ENCODE measurements at regions not wholly inside any gene's neighbourhood (a gene's known extent, or its start where the extent isn't known, plus 50 kb on each side); places are given as distances from the start of the nearest gene placed in this dataset.
A peak's percentile ranks its signal among the peaks of the same experiment; 100 is the strongest.

DNA sequence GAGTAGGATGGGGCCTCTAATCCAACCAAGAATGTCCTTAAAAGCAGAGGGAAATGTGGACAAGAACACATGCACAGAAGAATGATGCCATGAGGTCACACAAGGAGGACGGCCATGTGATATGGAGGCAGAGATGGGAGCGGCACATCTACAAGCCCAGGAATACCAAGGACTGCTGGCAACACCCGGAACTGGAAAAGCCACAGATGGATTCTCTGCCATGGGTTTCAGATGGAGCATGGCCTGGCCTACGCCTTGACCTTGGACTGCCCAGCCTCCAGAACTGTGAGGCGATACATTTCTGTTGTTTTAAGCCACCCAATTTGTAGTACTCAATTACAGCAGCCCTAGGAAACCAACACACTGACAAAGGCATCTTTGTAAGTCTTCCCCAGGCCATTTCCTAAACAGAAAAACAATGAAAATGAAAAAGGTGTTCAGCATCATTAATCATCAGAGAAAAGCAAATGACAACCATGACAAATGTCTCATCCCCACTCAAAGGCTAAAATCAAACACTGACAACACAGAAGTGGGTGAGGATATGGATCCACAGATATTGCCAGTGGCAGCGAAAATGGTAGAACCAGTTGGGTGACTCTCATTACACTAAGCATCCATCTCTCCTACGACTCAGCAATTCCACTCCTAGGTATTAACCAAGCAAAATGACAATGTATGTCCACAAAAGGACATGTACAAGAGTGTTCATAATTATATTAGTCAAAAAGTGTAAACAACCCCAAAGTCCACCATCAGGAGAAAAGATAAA is 76.9 kb upstream of the CNEP1R1 start:
- FAIRE-seq (no peak), ATAC-seq (no peak), DNase-seq (ENCODE audit: low spot score) (no peak)
- intact Hi-C loops (cut with micrococcal nuclease; ENCODE audit: unreplicated experiment): no loop called here
- H3K36me3 ChIP-seq (replicated peaks in 1 of 2; ENCODE audit: control insufficient read depth in 1 of 2, insufficient read depth in 2 of 2, low read length in 2 of 2): no peaks in the 10 kb centered on the region
- BruUV-seq (replicated peaks): no TSS peak
- TF ChIP-seq, protein P1, sequence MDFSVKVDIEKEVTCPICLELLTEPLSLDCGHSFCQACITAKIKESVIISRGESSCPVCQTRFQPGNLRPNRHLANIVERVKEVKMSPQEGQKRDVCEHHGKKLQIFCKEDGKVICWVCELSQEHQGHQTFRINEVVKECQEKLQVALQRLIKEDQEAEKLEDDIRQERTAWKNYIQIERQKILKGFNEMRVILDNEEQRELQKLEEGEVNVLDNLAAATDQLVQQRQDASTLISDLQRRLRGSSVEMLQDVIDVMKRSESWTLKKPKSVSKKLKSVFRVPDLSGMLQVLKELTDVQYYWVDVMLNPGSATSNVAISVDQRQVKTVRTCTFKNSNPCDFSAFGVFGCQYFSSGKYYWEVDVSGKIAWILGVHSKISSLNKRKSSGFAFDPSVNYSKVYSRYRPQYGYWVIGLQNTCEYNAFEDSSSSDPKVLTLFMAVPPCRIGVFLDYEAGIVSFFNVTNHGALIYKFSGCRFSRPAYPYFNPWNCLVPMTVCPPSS (IDR thresholded peaks at IDR 0.05): no peak
- no peak for TF ChIP-seq ZNF724P (CRISPR knock-in tag; IDR thresholded peaks at IDR 0.05; ENCODE audit: borderline replicate concordance)
- TF ChIP-seq, protein P2, sequence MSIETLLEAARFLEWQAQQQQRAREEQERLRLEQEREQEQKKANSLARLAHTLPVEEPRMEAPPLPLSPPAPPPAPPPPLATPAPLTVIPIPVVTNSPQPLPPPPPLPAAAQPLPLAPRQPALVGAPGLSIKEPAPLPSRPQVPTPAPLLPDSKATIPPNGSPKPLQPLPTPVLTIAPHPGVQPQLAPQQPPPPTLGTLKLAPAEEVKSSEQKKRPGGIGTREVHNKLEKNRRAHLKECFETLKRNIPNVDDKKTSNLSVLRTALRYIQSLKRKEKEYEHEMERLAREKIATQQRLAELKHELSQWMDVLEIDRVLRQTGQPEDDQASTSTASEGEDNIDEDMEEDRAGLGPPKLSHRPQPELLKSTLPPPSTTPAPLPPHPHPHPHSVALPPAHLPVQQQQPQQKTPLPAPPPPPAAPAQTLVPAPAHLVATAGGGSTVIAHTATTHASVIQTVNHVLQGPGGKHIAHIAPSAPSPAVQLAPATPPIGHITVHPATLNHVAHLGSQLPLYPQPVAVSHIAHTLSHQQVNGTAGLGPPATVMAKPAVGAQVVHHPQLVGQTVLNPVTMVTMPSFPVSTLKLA (IDR thresholded peaks at IDR 0.05): peak; percentile 57
- 52% methylated on average over 7 of the region's 7 CpGs for WGBS (ENCODE audit: low lambda C conversion rate)
- H3K79me2 ChIP-seq (ENCODE audit: insufficient read depth, low read length): no peaks in the 10 kb centered on the region
- no peak overlapping the region for H2AFZ ChIP-seq (ENCODE audit: low read length)
- POLR2A ChIA-PET: no interaction called here
- no peak overlapping the region for H3K9ac ChIP-seq (ENCODE audit: insufficient read depth, low read depth, low read length)
- no peaks in the 10 kb centered on the region for H3K4me1 ChIP-seq (ENCODE audit: insufficient read depth, low read length)
- in situ Hi-C loops (cut with HindIII; ENCODE audit: extremely low pct_ligation_motif_present, low pct_unique_long_range_greater_than_20kb): no loop called here
- H3K27me3 ChIP-seq (ENCODE audit: control insufficient read depth in 1 of 2, insufficient read depth in 2 of 2, low read length in 2 of 2): peaks cover 0 to 8% of the 10 kb centered on the region in 2 experiments; a peak in 2 of 5 replicates
- CTCF ChIA-PET (ENCODE audit: low intra/inter-chr PET ratio, low total read pairs): no interaction called here
- H3K9me3 ChIP-seq (ENCODE audit: low read length): no peaks in the 10 kb centered on the region
- no peaks in the 10 kb centered on the region for H4K20me1 ChIP-seq (ENCODE audit: insufficient read depth, low read length)
- H3K4me2 ChIP-seq (ENCODE audit: low read depth, low read length): no peak overlapping the region
- no peak overlapping the region for H3K4me3 ChIP-seq (replicated peaks in 1 of 3; ENCODE audit: insufficient read depth in 1 of 3, low read depth in 2 of 3, low read length in 3 of 3)
- H3K27ac ChIP-seq (ENCODE audit: extremely low read length, insufficient read depth, low read length): no peak overlapping the region

DNA sequence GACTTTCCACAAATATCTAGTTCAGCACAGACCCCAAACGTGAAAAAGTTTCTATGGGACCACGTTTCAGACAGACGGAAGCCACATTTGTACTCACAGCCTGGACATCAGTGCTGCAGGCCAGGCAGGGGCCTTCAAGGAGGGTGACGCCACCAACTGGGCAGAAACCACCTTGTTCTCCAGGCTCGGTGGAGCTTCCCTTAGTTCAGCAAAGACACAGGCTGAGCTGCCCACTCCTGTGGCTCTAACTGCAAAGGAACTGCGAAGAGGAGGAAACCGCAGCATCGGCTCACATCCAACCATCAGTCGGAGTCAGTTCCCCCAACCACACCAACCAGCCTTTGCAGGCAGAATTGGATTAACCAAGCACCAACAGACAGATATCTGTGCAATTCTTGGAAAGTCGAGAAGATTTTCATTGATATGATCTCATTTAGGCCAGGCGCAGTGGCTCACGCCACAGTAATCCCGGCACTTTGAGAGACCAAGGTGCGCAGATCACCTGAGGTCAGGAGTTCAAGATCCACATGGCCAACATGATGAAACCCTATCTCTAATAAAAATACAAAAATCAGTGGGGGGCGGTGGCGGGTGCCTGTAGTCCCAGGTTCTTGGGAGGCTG is 73.3 kb upstream of the CNEP1R1 start:
- ATAC-seq (no peak), FAIRE-seq (no peak), DNase-seq (ENCODE audit: low spot score) (no peak)
- no peaks in the 10 kb centered on the region; the same call in 1 of the 2 replicates for H3K4me1 ChIP-seq (ENCODE audit: insufficient read depth, low read length)
- no peak overlapping the region for H2AFZ ChIP-seq (ENCODE audit: low read length)
- intact Hi-C loops (cut with micrococcal nuclease; ENCODE audit: unreplicated experiment): no loop called here
- H4K20me1 ChIP-seq (ENCODE audit: insufficient read depth, low read length): no peaks in the 10 kb centered on the region
- no peaks in the 10 kb centered on the region for H3K36me3 ChIP-seq (replicated peaks in 1 of 2; ENCODE audit: control insufficient read depth in 1 of 2, insufficient read depth in 2 of 2, low read length in 2 of 2)
- H3K27ac ChIP-seq (ENCODE audit: extremely low read length, insufficient read depth, low read length): no peak overlapping the region
- in situ Hi-C loops (cut with HindIII; ENCODE audit: extremely low pct_ligation_motif_present, low pct_unique_long_range_greater_than_20kb): no loop called here
- H3K9me3 ChIP-seq (ENCODE audit: low read length): no peaks in the 10 kb centered on the region
- BruUV-seq (replicated peaks): no TSS peak
- WGBS (ENCODE audit: low lambda C conversion rate): 52% methylated on average over 15 of the region's 16 CpGs
- no peaks in the 10 kb centered on the region for H3K79me2 ChIP-seq (ENCODE audit: insufficient read depth, low read length)
- ChIA-PET POLR2A (no interaction called here), CTCF (ENCODE audit: low intra/inter-chr PET ratio, low total read pairs) (no interaction called here)
- H3K4me3 ChIP-seq (replicated peaks in 1 of 3; ENCODE audit: insufficient read depth in 1 of 3, low read depth in 2 of 3, low read length in 3 of 3): no peak overlapping the region
- no peak overlapping the region for H3K9ac ChIP-seq (ENCODE audit: insufficient read depth, low read depth, low read length)
- H3K4me2 ChIP-seq (ENCODE audit: low read depth, low read length): no peak overlapping the region
- H3K27me3 ChIP-seq (ENCODE audit: control insufficient read depth in 1 of 2, insufficient read depth in 2 of 2, low read length in 2 of 2): peaks cover 0 to 8% of the 10 kb centered on the region in 2 experiments; a peak in 3 of 5 replicates
- TF ChIP-seq NFIC (IDR thresholded peaks at IDR 0.05; ENCODE audit: low read length) (no peak), ZNF775 (CRISPR knock-in tag; IDR thresholded peaks at IDR 0.05; ENCODE audit: borderline replicate concordance) (no peak), TCF7L2 (IDR thresholded peaks at IDR 0.05; ENCODE audit: low read depth, low read length) (no peak), KMT2B (CRISPR knock-in tag; IDR thresholded peaks at IDR 0.05) (no peak), TBX2 (CRISPR knock-in tag; IDR thresholded peaks at IDR 0.05; ENCODE audit: borderline replicate concordance) (no peak)
- TF ChIP-seq, protein P3, sequence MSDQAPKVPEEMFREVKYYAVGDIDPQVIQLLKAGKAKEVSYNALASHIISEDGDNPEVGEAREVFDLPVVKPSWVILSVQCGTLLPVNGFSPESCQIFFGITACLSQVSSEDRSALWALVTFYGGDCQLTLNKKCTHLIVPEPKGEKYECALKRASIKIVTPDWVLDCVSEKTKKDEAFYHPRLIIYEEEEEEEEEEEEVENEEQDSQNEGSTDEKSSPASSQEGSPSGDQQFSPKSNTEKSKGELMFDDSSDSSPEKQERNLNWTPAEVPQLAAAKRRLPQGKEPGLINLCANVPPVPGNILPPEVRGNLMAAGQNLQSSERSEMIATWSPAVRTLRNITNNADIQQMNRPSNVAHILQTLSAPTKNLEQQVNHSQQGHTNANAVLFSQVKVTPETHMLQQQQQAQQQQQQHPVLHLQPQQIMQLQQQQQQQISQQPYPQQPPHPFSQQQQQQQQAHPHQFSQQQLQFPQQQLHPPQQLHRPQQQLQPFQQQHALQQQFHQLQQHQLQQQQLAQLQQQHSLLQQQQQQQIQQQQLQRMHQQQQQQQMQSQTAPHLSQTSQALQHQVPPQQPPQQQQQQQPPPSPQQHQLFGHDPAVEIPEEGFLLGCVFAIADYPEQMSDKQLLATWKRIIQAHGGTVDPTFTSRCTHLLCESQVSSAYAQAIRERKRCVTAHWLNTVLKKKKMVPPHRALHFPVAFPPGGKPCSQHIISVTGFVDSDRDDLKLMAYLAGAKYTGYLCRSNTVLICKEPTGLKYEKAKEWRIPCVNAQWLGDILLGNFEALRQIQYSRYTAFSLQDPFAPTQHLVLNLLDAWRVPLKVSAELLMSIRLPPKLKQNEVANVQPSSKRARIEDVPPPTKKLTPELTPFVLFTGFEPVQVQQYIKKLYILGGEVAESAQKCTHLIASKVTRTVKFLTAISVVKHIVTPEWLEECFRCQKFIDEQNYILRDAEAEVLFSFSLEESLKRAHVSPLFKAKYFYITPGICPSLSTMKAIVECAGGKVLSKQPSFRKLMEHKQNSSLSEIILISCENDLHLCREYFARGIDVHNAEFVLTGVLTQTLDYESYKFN (CRISPR knock-in tag; conservative IDR thresholded peaks at IDR 0.05): no peak
- TF ChIP-seq, protein P4, sequence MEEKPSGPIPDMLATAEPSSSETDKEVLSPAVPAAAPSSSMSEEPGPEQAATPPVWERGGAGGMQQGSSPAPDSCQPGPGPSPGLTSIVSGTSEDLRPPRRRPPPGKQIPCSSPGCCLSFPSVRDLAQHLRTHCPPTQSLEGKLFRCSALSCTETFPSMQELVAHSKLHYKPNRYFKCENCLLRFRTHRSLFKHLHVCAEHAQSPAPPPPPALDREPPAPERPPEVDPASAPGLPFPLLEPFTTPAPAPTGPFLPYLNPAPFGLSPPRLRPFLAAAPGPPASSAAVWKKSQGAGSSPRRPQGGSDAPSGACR (CRISPR knock-in tag; IDR thresholded peaks at IDR 0.05): no peak
